Hematopoietic multipotent progenitor cell treated with erythropoietin and hydrocortisone succinate and interleukin-3 and kit ligand, for 17 days (in vitro differentiated cells): ENCODE measurements at regions not wholly inside any gene's neighbourhood (a gene's known extent, or its start where the extent isn't known, plus 50 kb on each side); places are given as distances from the start of the nearest gene placed in this dataset.

Experiments
- DNase-seq: peaks from one replicate; pipeline ENCODE4 v3.0.0-alpha.2; 2015; ENCODE audit warnings: low spot score

DNA sequence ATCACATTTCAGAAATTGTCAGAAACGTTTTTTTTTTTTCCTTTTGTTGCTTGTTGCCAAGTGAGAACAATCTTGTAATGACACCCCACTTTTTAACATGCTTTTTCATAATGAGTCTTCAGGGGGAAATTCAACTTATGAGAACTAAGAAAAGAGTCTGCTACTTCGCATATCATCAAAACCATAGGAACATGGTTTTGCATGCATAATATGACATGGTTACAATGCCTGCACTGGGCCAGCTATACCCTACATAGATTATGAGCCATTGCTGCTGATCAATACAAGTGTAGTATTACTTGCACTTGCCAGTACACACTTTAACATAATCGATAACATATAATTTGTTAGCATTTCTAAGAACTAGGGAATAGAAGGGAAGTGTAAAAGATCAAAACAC lies 191.0 kb upstream of the NBEA start:
- no peak for DNase-seq

DNA sequence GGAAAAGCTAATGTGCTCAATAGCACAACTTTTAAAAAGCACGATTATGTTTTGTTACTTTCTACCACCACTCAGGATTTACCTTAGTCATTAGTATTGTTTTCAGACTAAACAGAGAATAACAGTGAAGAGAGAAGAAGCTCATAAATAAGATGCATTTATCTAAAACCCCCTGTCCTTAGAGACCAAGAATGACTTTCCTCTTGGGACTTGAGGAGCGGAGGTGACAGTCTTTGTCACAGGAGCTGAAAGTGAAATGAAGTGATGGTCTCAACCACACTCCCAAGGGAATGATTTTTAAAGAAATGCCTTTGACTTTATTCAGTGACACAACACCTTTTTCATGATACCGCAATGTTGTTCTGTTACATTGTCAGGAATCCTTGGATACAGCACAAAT lies 190.6 kb upstream of the NBEA start:
- DNase-seq: no peak

DNA sequence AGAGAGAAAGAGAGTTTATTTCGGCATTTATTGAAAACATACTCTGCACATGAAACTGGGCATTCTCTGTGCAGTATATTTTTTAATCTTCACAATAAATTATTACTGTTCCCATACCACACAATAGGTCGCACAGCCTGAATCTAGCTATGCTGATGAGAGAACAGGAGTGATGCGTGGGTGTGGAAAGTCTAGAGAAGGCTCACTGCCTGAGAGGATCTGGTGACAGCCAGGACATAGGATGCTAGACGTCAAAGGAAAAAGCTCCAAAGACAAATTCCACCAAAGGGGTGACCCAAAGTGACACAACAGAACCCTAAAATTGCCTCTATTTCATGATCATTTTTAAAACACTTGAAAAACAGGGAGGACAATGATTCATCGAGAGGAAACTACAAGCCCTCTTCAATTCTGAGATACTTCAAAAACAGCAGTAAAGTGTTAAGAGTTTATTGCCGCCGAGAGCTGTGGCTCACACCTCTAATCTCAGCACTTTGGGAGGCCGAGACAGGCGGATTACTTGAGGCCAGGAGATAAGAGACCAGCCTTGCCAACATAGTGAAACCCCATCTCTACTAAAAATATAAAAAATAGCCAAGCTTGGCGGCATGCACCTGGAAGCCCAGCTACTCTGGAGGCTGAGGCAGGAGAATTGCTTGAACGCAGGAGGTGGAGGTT lies 189.6 kb upstream of the NBEA start:
- DNase-seq: no peak

DNA sequence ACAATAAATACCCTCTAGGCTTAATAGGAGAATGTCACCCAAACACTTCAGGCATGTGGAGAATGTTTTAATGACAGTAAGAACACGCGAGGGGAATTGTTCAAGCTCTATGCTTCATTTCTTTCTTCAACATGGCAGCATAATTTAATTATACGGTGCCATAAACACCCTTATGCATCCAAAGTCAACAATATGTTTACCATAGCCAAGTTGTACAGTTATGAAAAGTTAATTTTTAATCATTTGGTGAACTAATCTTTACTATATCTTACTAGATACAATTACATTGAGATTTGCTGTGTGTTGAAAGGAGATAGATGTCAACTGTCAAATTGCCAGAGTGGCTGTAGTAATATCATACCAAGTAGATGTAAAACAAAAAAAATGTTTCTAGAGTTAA lies 185.9 kb upstream of the NBEA start:
- no peak for DNase-seq

DNA sequence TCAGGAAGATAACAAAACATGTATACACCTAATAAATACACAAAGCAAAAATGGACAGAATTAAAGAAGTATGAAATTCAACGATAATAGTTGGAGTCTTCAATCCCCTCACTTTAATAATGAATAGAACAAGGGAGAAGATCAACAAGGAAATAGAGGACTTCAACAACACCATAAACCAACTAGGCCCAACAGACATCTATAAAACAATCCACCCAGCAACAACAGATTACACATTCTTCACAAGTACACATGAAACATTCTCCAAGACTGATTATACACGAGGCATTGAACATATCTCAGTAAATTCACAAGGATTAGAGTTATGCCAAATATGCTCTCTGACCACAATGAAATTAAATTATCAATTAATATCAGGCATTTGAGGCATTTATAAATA lies 185.5 kb upstream of the NBEA start:
- no peak for DNase-seq

DNA sequence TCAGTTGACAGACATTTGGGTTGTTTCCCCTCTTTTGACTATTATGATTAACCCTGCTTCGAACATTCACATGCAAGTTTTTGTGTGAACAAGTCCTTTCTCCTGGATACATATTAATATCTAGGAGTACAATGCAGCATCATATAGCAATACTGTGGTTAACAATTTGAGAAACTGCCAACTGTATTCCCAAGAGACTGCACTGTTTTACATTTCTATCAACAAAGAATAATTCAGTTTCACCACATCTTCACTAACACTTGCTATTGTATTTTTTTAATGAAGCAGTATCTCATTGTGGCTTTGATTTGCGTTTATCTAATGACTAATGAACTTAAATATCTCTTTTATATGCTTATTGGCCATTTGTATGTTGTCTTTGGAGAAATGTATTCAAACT lies 184.6 kb upstream of the NBEA start:
- no peak for DNase-seq

DNA sequence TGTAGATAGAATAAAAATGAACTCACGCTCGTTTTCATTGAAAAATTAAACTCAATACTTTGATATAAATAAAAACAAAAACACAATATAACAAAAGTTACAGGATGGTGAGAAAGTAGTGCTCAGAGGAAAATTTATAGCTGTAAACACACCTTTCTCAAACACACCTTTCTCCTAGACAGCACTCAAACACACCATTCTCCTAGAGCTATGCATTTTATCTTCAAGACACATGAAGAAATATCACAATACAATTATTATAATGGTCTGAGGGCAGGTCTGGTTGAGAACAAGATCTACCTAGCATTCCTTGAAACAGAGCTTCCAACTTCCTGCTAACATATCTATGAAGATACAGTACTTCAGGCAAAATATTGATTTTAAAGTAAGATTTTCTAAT lies 183.4 kb upstream of the NBEA start:
- no peak for DNase-seq

DNA sequence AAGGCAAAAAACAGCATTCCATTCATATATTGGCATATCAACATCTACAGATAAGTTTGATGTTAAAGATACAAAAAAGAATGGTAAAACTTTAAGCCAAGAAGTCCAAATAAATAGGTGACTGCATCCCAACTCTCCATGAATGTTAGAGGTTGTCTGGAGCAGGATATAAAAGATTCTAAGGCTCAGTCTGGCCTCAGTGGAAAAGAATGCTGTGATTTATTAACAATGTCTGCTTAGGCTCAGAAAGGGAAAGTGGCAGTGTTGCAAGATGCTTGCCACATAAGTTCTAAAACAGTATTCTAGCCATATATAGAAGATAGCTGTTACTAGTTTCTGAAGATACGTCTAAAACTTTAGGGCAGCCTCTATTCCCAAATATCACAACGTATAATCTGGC lies 179.8 kb upstream of the NBEA start:
- DNase-seq: no peak

DNA sequence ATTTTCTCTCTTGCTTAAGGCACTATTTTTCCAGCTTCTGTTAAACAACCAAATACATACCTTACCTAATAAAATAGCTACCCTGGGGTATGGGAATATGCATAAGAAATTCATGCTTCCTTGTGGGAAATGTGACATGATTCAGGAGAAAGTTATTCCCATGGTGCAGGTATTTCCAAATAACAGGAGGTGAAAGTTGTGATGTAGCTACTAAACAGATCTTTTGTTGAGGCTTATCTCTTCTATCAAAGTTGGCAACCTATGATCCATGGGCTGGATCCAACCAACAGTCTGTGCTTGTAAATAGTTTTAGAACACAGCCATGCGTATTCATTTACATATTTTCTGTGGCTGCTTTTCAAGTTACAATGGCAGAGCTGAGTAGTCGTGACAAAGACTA lies 177.8 kb upstream of the NBEA start:
- DNase-seq: no peak

DNA sequence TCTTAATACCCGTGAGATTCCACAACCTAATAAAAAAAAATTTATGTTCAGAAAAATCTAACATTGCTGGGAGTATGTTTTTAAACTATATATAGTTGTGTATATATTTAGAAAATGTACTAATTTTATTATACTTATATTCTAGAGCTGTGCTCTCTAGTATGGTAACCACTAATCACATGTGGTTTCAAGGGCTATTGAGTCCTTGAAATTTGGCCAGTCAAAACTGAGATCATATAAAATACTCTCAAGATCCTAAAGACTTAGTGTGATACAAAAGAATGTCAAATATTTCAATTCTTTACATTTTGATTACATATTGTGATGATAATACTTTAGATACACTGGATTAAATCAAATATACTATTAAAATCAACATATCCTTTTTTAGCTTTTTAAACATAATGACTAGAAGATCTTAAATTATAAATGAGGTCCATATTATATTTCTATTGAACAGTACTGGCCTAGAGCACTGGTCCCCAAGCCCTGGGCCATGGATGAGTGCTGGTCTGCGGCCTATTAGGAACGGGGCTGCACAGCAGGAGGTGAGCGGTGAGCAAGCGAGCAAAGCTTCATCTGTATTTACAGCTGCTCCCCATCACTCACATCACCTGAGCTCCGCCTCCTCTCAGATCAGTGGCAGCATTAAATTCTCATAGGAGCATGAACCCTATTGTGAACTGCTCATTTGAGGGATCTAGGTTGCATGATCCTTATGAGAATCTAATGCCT lies 176.5 kb upstream of the NBEA start:
- DNase-seq: no peak

DNA sequence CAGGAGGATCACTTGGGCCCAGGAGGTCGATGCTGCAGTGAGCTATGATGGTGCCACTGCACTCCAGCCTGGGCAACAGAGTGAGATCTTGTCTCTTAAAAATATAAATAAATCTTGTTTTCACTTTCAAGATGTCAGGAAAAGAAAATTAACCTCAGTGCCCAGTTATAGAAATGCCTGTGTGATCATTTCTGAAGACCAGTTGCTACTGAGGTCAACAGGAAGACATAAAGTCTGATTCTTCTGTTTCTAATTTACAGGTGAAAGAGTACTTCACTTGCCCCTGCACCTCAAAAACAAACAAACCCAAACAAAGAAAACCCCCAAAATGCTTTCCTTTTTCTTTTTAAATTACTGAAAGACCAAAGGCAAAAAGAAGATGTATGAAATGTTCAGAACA lies 174.3 kb upstream of the NBEA start:
- DNase-seq: no peak

DNA sequence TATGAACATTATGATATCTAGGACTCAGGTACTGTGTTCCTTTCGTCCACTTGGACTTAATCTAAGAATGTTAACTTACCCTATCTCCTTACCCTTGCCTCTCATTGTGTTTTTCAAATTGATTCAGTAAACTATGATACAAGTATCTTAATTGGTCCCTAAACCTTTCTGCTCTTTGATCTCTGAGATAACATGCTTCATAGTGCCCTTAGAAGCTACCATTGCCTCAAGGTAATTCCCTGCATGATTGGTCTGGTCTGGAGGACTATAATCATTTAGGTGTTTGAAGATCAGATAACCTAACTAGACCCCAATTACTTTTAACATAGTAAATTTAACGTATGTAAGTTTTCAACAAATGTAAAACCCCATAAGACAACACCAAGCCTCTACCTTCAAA lies 169.9 kb upstream of the NBEA start:
- DNase-seq: no peak

DNA sequence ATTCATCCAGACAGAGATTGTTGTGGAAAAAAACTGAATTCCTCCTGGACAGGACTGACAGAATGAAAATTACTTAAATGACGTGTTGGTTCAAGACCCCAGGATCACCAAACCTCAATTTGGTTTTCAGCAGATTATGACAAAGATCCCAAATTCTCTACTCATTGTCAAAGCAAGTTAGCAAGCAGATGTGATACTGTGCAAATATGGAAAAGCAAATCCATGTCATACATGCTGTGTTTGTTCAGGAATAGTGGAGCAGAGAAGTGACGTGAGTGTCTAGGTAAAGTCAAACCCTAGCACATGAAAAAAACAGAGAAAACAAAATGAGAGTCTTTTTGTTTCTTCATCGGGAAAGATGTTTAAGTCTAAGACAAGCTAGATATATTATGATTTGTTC lies 169.2 kb upstream of the NBEA start:
- DNase-seq: no peak

DNA sequence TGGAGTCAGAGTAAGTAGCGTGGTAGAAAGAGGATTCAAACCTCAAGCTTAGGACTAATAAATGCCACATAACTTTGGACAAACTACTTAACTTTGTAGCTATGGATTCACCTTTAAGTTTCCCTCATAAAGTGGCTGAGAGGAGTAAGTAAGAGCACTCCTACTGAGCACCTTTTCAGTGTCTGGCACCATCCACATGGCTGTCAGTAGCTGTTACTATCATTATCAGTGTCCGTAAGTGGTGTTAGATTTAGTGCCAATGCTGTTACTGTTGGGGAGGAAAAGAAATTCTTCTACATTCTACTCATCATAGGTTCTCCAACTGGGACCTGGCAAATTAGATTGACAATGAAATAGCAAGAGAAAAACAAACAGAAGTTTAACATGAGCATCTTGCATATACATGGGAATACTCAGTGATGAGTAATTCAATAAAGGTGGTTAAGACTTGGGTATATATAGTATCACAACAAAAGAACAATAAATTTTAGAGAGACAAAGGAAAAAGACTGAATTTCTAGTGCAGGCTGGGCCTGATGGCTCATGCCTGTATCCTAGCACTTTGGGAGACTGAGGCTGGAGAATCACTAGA lies 165.6 kb upstream of the NBEA start:
- DNase-seq: no peak

DNA sequence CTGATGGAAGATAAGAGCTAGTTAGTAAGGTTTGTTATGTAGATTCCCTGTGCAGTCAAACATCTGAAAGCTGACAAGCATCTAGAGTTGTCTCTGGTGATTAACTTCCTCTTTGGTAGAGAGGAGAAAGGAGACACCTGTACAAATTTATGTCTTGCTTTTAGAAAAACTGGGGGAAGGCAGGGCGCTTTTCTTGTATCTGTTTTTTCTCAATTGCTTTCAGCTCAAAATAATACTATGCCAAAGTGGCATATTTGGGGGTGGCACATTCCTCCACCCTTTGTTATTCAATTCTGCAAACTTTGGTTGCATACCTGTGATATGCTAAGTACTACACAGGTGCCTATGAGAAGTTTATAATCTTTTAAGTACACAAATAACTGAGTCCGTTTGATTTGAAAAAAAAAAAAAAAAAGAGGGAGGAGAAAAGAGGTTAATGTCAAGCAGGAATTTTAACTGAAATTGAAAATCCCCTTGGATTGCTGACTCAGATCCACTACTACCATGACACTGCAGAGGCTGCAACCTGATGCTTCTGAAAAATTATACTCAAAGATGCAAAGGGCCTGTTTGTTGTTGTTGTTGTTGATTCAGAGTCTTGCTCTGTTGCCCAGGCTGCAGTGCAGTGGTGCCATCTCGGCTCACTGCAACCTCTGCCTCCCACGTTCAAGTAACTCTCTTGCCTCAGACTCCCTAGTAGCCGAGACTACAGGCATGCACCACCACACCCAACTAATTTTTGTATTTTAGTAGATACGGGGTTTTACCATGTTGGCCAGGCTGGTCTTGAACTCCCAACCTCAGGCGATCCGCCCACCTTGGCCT lies 164.8 kb upstream of the NBEA start:
- no peak for DNase-seq

DNA sequence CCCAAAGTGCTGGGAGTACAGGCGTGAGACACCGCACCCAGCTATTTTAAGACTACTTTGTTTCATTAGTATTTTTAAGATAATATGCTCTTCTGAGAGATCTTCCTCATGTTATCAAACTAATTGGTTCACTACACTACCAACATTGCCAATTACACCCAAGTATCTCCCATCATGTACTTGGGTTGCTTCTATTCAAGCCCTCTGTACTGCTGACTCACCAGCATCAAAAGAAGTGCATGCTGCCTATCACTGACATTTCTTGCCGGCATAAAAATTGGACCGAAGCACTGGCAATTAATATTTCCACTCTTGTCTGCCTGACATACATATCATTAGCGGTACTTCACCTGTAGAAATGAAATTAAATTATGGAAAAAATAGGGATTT lies 164.2 kb upstream of the NBEA start:
- DNase-seq: no peak

DNA sequence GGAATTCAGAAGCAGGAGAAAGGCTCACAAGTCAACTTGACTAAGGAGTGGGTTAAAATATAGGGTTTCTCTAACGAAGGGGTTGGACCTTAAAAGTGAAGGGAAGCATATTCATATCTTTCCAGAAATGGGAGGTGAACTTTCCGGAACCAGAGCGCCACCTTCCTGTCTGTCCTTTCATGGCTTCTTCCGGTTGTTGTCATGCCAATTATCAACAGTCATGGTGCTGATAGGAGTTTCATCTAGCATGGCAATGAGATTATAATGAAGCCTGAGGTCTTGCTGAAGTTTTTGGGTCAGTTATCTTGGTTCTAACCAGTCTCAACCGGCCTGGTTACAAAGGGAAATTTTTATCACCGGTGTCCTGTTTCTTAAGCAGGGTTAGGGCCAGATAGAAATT lies 162.9 kb upstream of the NBEA start:
- no peak for DNase-seq

DNA sequence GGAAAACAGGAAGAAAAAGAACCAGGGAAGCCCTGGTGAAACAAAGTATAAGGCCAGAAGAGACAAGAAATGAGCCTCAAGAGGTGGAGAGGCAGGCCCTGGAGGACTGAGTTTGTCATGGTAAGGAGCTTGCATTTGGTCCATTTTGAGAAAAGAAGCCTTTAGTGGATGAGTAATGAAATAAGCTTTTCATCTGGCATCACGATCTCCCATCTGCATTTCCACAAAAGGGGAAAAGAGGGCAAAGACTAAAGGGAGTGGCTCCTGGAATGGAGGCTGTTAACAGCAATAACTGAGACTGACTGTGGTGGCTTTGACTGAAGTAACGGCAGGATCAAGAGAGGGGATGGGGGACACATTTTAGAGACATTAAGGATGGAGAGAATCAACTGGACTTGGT lies 148.8 kb upstream of the NBEA start:
- no peak for DNase-seq

DNA sequence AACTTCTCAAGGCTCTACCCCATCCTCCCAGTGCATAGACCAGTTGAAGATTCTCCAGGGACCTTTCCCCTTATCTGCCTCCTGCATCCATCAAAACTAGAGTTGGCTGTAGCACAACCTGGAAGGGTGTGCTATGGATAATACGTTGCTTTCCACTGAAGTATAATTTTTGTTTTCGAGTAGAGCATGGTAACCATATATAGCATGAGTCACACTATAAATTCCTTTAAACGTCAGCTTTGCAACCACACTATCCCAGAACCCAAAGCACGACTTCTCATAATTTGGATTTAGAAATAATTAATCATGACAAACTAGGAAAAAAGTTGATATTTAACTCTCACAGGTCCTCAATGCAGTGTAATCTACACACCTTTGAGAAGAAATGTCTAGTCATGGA lies 138.3 kb upstream of the NBEA start:
- no peak for DNase-seq

DNA sequence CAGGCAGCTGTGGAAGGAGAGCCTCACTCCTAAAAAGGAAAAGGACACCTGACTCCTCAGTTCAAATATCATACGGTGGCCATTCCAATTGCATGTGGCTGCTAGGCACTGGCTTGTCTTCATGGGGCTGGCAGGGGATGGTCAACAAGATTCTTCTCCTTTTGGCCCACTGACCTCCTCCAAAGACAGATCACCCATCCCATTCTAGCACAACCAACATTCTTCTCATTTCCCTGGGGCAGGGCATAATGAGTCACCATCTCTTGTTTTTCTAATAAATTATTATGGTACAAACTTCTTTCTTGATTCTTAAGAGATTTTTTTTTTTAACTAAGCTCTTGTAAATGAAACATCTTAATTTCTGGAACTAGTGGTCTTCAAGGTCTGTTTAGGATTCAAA lies 136.7 kb upstream of the NBEA start:
- no peak for DNase-seq

DNA sequence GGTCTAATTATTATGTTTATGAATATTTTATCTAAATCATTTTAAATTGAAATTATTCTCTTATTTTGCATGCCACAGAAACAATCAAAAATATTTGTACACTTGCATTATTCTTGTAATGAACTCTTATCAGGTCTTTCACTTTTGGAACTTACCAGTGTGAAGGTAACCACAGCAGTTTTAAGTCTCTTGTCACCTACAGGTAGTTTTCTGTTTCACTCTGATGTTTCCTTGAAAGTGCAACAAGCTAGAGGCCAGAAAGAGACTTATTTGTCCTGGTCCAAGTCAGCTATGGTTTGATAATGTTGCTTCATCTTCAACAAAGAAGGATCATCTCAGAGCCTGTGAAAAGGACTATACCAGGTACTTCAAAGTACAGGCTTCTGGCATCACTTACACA lies 133.4 kb upstream of the NBEA start:
- DNase-seq: no peak

DNA sequence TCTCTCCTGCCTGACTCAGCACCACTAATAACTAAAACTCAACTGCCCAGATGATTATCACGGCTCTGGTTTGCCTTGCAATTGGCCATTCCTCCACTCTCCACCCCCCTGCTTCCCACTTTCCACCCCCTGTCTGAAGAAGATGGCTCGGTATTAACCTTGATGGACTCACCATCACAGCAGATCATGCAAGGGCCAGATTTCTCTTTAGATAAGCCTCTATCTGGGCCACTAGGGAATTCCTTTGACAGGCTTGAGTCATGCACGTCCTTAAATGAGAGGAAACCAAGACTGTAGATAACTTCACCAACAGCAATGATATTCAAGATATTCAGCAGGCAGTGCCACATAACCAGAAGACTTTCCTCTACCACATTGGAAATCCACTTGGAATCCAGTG lies 131.1 kb upstream of the NBEA start:
- DNase-seq: no peak

DNA sequence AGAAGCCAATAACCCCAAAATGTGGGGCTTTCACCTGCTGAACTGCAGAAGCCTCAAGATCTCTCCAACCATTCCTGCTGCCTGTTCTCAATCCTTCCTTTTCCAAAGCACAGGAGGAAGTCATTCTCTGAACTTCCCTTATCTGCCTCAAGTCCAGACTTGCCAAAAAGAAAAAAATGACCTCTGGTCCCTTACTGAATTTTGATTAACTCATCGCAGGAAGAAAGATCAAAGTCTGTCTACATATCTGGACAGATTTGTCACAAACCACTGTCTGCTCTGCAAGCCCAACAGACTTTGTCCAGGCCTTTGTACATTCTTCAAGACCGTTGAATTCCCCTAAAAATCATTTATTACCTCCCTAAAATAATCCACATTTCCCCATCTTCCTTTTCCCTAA lies 126.5 kb upstream of the NBEA start:
- no peak for DNase-seq
